Vagina (tissue), 2 donors: ENCODE measurements at regions not wholly inside any gene's neighbourhood (a gene's known extent, or its start where the extent isn't known, plus 50 kb on each side); places are given as distances from the start of the nearest gene placed in this dataset.

Experiments
- POLR2A ChIP-seq, 2 donors: fragments of 450-650 bp; IDR thresholded peaks; one replicate each; pipeline ENCODE4 v1.6.1; 2017; ENCODE audit warnings: antibody characterized with exemption in 2 of 2, mild to moderate bottlenecking in 2 of 2, moderate library complexity in 2 of 2
- POLR2AphosphoS5 ChIP-seq, 2 donors: sonication (generic); formaldehyde crosslinking; IDR thresholded peaks; one replicate each; pipeline ENCODE4 v1.9.0; 2017; ENCODE audit warnings: antibody characterized with exemption in 2 of 2, mild to moderate bottlenecking in 2 of 2, low read depth in 1 of 2; ENCODE audit not compliant: insufficient read depth in 1 of 2
- TF ChIP-seq, protein P1 (sequence below), 3 experiments: fragments of 450-650 bp in 2 of 3; fragments of 200-600 bp in 1 of 3; sonication (generic) in 1 of 3; IDR thresholded peaks; one replicate each; pipeline ENCODE4 v1.5.1; 2017 to 2019; ENCODE audit warnings: antibody characterized with exemption in 3 of 3, mild to moderate bottlenecking in 2 of 3, moderate library complexity in 2 of 3

DNA sequence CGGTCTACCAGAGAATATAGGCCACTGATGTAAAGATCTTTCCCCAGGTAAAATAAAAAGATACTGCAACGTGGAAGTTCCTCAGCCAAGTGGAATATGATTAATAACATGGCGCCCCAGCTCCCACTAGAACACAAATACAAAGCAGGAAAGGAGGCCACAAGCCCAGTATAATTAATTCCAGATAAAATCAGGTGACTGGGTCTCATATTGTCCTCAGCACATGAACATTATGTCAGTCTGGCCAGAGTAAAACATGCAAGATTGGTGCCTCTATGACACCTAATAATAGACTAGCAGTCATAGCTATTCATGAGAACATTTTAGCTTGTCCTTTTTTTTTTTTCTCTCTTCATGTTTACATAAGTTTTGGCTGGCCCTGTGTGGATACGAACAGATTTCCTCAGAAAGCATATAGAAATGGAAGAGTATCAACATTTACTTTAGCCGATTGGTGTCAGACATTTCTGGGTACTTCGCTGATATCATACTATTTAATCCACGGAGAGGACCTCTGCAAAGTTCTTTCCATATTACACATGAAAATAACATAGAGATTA, 523.8 kb upstream of the SETBP1 start:
- TF ChIP-seq POLR2A (IDR thresholded peaks at IDR 0.05) (no peak), POLR2AphosphoS5 (IDR thresholded peaks at IDR 0.05; ENCODE audit: insufficient read depth in 1 of 2, low read depth in 1 of 2) (no peak)
- TF ChIP-seq, protein P1, sequence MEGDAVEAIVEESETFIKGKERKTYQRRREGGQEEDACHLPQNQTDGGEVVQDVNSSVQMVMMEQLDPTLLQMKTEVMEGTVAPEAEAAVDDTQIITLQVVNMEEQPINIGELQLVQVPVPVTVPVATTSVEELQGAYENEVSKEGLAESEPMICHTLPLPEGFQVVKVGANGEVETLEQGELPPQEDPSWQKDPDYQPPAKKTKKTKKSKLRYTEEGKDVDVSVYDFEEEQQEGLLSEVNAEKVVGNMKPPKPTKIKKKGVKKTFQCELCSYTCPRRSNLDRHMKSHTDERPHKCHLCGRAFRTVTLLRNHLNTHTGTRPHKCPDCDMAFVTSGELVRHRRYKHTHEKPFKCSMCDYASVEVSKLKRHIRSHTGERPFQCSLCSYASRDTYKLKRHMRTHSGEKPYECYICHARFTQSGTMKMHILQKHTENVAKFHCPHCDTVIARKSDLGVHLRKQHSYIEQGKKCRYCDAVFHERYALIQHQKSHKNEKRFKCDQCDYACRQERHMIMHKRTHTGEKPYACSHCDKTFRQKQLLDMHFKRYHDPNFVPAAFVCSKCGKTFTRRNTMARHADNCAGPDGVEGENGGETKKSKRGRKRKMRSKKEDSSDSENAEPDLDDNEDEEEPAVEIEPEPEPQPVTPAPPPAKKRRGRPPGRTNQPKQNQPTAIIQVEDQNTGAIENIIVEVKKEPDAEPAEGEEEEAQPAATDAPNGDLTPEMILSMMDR (IDR thresholded peaks at IDR 0.05): no peak
